ENCODE measurements at regions not wholly inside any gene's neighbourhood (a gene's known extent, or its start where the extent isn't known, plus 50 kb on each side); places are given as distances from the start of the nearest gene placed in this dataset.
"Not testable (repeated sequence)": the region's sequence is repeated elsewhere in the genome, so short reads cannot be mapped to it uniquely, and the experiment has no call there.

- WGBS (ENCODE audit: insufficient coverage), result no CpG with 5 or more reads among the region's 3 CpGs
- Histone ChIP-seq H3K27me3 (ENCODE audit: control insufficient read depth in 2 of 2, insufficient read depth in 2 of 2, low read length in 2 of 2) (no peaks in the 10 kb centered on the region), H3K79me2 (ENCODE audit: insufficient read depth, low read length) (no peaks in the 10 kb centered on the region), H3K9me3 (replicated peaks in 1 of 2; ENCODE audit: control insufficient read depth in 1 of 2, insufficient read depth in 1 of 2, low read length in 2 of 2) (no peaks in the 10 kb centered on the region), H3K9ac (ENCODE audit: insufficient read depth, low read length, poor library complexity, severe bottlenecking) (no peak overlapping the region), H3K27ac (ENCODE audit: low read depth in 1 of 2, low read length in 2 of 2) (no peak overlapping the region), H3K4me2 (replicated peaks; ENCODE audit: extremely low read depth, low read length, poor library complexity, severe bottlenecking) (no peak overlapping the region), H3K4me1 (ENCODE audit: control insufficient read depth in 1 of 2, insufficient read depth in 2 of 2, low read length in 2 of 2) (no peaks in the 10 kb centered on the region), H4K20me1 (ENCODE audit: insufficient read depth, low read length) (no peaks in the 10 kb centered on the region), H3K36me3 (replicated peaks in 1 of 2; ENCODE audit: control insufficient read depth in 1 of 2, insufficient read depth in 2 of 2, low read length in 2 of 2) (no peaks in the 10 kb centered on the region), H2AFZ (ENCODE audit: insufficient read depth, low read depth, low read length, poor library complexity, severe bottlenecking) (no peak overlapping the region), H3K4me3 (replicated peaks in 1 of 3; ENCODE audit: low read depth in 2 of 3, low read length in 3 of 3) (no peak overlapping the region)
- Mint-ChIP-seq H3K27me3 (ENCODE audit: low read depth in 3 of 3) (peaks cover 0 to 1% (median 0%) of the 10 kb centered on the region in 3 donors), H3K36me3 (no peaks in the 10 kb centered on the region), H3K4me1 (no peaks in the 10 kb centered on the region), H3K9me3 (peaks cover 0 to 6% (median 1%) of the 10 kb centered on the region in 7 donors), H3K4me3 (no peak overlapping the region), H3K27ac (no peak overlapping the region)
- intact Hi-C loops (cut with micrococcal nuclease), result no loop called here
- TF ChIP-seq CTCF (IDR thresholded peaks at IDR 0.05), result no peak
- no peak for DNase-seq
These were observed 244.9 kb upstream of the NRIP1 start for GRCh38 chr21:15309721-15310120.

GRCh38 chr21:15311510-15311909, 246.7 kb upstream of the NRIP1 start:
- Histone ChIP-seq H3K9ac (ENCODE audit: insufficient read depth, low read length, poor library complexity, severe bottlenecking) (no peak overlapping the region), H3K4me2 (replicated peaks; ENCODE audit: extremely low read depth, low read length, poor library complexity, severe bottlenecking) (no peak overlapping the region), H3K4me3 (replicated peaks in 1 of 3; ENCODE audit: low read depth in 2 of 3, low read length in 3 of 3) (no peak overlapping the region), H3K27me3 (ENCODE audit: control insufficient read depth in 2 of 2, insufficient read depth in 2 of 2, low read length in 2 of 2) (no peaks in the 10 kb centered on the region), H3K79me2 (ENCODE audit: insufficient read depth, low read length) (no peaks in the 10 kb centered on the region), H4K20me1 (ENCODE audit: insufficient read depth, low read length) (no peaks in the 10 kb centered on the region), H2AFZ (ENCODE audit: insufficient read depth, low read depth, low read length, poor library complexity, severe bottlenecking) (no peak overlapping the region), H3K36me3 (replicated peaks in 1 of 2; ENCODE audit: control insufficient read depth in 1 of 2, insufficient read depth in 2 of 2, low read length in 2 of 2) (no peaks in the 10 kb centered on the region), H3K4me1 (ENCODE audit: control insufficient read depth in 1 of 2, insufficient read depth in 2 of 2, low read length in 2 of 2) (no peaks in the 10 kb centered on the region), H3K27ac (ENCODE audit: low read depth in 1 of 2, low read length in 2 of 2) (no peak overlapping the region), H3K9me3 (replicated peaks in 1 of 2; ENCODE audit: control insufficient read depth in 1 of 2, insufficient read depth in 1 of 2, low read length in 2 of 2) (no peaks in the 10 kb centered on the region)
- no peak overlapping the region for H3K27ac Mint-ChIP-seq
- peaks cover 0 to 1% (median 0%) of the 10 kb centered on the region in 3 donors for H3K27me3 Mint-ChIP-seq (ENCODE audit: low read depth in 3 of 3)
- H3K9me3 Mint-ChIP-seq, result peaks cover 0 to 12% (median 7%) of the 10 kb centered on the region in 7 donors
- intact Hi-C loops (cut with micrococcal nuclease), result no loop called here
- DNase-seq, result no peak
- H3K4me3 Mint-ChIP-seq, result no peak overlapping the region
- H3K36me3 Mint-ChIP-seq, result no peaks in the 10 kb centered on the region
- no peak for TF ChIP-seq CTCF (IDR thresholded peaks at IDR 0.05)
- H3K4me1 Mint-ChIP-seq, result no peaks in the 10 kb centered on the region

GRCh38 chr21:15317034-15317433, 252.2 kb upstream of the NRIP1 start:
- H3K27me3 ChIP-seq (ENCODE audit: control insufficient read depth in 2 of 2, insufficient read depth in 2 of 2, low read length in 2 of 2); DNase-seq; H3K4me2 ChIP-seq (replicated peaks; ENCODE audit: extremely low read depth, low read length, poor library complexity, severe bottlenecking); H3K27ac Mint-ChIP-seq; H3K27me3 Mint-ChIP-seq (ENCODE audit: low read depth in 3 of 3); H4K20me1 ChIP-seq (ENCODE audit: insufficient read depth, low read length); H3K27ac ChIP-seq (ENCODE audit: low read depth in 1 of 2, low read length in 2 of 2); intact Hi-C loops (cut with micrococcal nuclease); H3K4me1 ChIP-seq (ENCODE audit: control insufficient read depth in 1 of 2, insufficient read depth in 2 of 2, low read length in 2 of 2); H3K36me3 ChIP-seq (replicated peaks in 1 of 2; ENCODE audit: control insufficient read depth in 1 of 2, insufficient read depth in 2 of 2, low read length in 2 of 2); H3K36me3 Mint-ChIP-seq; H3K79me2 ChIP-seq (ENCODE audit: insufficient read depth, low read length); H3K4me3 Mint-ChIP-seq; H3K4me3 ChIP-seq (replicated peaks in 1 of 3; ENCODE audit: low read depth in 2 of 3, low read length in 3 of 3); H3K4me1 Mint-ChIP-seq; H3K9me3 ChIP-seq (replicated peaks in 1 of 2; ENCODE audit: control insufficient read depth in 1 of 2, insufficient read depth in 1 of 2, low read length in 2 of 2); H3K9ac ChIP-seq (ENCODE audit: insufficient read depth, low read length, poor library complexity, severe bottlenecking); H2AFZ ChIP-seq (ENCODE audit: insufficient read depth, low read depth, low read length, poor library complexity, severe bottlenecking): not testable (repeated sequence)
- no CpG with 5 or more reads among the region's 4 CpGs for WGBS (ENCODE audit: insufficient coverage)
- H3K9me3 Mint-ChIP-seq, result peaks cover 4 to 16% (median 12%) of the 10 kb centered on the region in 7 donors

Measured in CD14-positive monocyte (primary cell).